ENCODE measurements at regions not wholly inside any gene's neighbourhood (a gene's known extent, or its start where the extent isn't known, plus 50 kb on each side); places are given as distances from the start of the nearest gene placed in this dataset.

- no peak for DNase-seq (ENCODE audit: low spot score)
These were observed 52.4 kb upstream of the FICD start for GRCh38 chr12:108462686-108463085.

GRCh38 chr12:108461058-108461660 lies 53.9 kb upstream of the FICD start:
- no peak for DNase-seq (ENCODE audit: low spot score)

DNA sequence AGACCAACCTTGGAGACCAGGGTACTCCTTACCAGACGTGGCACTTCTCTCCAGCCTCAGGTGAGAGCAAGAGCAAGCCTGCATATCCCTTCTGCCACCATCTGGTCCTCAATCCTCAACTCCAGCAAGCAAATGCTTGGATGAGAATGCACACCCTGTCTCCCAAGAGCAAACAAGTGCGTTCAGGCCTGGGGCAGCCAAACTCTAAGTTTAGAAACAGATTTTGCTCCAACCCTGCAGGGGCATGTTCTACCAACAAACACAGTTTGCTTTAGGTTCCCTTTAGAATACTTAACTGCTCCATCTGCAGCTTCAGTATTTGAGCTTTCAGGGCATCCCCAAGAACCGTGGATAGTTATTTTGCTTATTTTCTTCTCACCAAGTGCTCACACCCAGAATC lies 55.9 kb upstream of the FICD start:
- DNase-seq (ENCODE audit: low spot score), result no peak

DNA sequence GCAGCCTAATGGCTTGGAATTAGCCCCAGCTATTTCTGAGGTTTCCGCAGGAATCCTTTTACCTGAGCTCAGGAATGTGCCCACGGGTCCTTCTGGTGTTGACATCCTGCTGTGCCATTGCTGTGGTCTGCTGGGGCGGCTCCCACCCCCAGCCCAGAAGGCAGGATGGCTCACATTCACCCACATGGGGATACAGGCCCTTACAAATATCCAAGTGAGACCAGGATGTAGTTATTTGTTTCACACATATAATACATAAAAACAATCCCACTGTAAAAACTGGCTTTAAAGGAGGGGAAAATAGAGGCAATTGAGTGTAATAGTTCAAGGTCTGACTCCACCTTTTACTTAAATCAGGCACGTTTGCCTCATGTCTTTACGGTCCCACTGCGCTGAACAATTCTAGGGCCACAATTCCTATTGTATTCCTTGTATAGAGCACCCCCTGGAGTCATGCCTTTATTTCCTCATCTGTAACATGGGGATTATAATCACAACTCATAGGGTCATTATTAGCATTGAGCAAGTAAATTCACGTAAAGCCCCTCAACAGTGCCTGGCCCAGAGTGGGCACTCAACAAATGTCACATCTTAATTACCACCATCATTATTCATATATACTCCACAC lies 57.2 kb upstream of the FICD start:
- DNase-seq (ENCODE audit: low spot score), result no peak

DNA sequence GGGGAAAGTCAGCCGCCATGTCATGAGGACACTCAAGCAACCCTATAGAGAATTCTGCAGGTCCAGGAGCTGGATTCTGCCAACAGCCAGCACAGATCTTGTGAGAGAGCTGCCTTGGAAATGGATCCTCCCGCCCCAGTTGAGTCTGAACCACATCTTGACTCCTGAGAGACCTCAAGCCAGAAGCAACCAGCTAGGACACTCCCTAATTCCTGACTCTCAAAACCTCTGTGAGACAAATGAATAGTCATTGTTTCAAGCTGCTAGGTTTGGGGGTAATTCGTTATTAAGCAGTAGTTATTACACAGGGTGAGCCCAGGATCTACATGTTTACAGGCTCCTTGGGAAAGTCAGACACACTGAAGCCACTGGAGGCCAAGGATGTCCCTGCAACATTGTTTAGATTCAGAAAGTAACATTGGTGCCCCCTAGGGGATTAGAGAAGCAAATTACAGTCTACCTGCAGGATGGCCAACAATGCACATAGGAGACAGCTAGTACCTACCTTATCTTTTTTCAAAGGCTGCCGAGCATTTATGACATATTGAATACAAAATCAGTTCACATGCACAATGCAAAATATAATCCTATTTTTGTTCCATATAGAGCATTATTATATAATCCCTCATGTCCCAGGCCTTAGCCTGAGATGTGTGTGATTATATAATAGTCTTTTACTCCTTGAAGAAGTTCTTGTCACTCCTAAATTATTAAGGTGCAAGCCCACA lies 57.9 kb upstream of the FICD start:
- DNase-seq (ENCODE audit: low spot score), result peak; percentile 65

- no peak for DNase-seq (ENCODE audit: low spot score)
These were observed 59.4 kb upstream of the FICD start for GRCh38 chr12:108455706-108456105.

GRCh38 chr12:108454539-108455139 lies 60.4 kb upstream of the FICD start:
- DNase-seq (ENCODE audit: low spot score), result no peak

DNA sequence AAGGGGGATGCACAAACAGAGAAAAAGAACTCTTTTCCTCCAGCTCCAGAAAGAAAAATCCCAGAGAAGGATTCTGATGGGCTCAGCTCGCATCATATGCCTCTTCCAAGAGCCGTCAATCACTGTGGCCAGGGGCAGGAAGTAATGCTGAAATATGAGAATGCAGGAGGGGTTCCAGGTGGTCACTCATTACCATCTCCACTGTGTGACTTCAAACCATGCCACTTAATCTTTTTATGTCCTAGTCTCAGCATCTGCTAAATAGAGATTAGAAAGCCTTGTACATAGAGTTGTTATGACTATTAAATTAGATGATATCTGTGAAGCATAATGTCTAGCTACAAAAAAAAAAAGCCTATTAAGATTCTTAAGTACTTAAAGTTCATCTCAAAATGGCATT lies 65.6 kb upstream of the FICD start:
- DNase-seq (ENCODE audit: low spot score), result no peak

DNA sequence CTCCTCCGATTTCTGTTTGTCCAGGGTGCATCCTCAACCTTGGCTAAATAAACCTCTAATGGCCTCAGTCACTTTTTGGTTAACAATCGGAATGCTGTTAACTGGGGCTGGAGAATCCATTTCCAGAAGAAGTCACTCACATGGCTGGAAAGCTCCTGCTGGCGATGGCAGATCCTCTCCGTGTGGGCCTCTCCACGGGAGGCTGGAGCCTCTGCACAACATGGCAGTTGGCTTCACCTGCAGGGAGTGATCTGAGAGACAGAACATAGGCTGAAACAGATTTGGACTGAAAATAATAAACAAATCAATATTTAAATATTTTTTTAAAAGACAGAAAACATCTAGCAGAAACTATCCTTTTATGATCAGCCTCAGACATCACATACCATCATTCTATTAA lies 66.8 kb upstream of the FICD start:
- DNase-seq (ENCODE audit: low spot score), result no peak

GRCh38 chr12:108447168-108447832 lies 67.8 kb upstream of the FICD start:
- no peak for DNase-seq (ENCODE audit: low spot score)

- DNase-seq (ENCODE audit: low spot score), result peak; percentile 16
These were observed 68.3 kb upstream of the FICD start for GRCh38 chr12:108446766-108447165.

GRCh38 chr12:108442910-108443309 lies 72.2 kb upstream of the FICD start:
- no peak for DNase-seq (ENCODE audit: low spot score)

DNA sequence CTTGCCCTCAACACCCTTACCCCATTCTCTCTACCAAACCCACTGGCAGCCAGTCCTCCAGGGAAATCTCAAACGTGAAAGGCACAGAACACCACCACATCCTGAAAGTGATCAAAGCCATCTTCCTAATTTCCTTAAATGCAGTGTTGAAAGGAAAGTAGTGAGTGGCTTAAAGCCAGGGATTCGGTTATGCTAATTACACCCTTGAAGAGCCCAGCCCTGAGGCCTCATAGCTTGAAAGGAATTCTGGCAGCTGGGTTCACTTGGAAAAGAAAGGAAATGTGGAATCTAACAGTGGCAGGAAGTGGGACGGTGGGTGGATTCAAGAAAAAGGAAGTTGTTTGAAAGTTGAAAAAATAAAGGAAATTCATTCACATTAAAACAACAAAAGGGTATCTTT lies 73.0 kb upstream of the FICD start:
- DNase-seq (ENCODE audit: low spot score), result peak; percentile 54

DNA sequence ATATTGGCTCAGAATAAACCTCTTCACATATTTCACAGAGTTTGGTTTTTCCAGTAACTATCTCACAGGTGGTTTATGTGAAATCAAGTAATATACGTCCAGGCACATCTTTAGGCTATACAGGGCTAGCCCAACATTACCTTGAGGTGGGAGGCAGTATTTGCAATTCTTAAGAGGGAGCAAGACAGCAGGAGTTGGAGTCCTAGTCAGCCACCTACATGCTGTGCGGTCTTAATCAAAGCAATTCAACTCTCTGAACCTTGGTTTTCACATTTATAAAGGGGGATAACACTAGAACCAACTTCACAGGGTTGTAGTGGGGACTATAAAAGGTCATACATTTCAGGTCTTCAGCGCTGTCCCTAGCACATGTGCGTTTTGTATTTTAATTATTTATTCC lies 73.5 kb upstream of the FICD start:
- DNase-seq (ENCODE audit: low spot score), result no peak

GRCh38 chr12:108440736-108441135 lies 74.3 kb upstream of the FICD start:
- no peak for DNase-seq (ENCODE audit: low spot score)

GRCh38 chr12:108438667-108439066 lies 76.4 kb upstream of the FICD start:
- DNase-seq (ENCODE audit: low spot score), result no peak

DNA sequence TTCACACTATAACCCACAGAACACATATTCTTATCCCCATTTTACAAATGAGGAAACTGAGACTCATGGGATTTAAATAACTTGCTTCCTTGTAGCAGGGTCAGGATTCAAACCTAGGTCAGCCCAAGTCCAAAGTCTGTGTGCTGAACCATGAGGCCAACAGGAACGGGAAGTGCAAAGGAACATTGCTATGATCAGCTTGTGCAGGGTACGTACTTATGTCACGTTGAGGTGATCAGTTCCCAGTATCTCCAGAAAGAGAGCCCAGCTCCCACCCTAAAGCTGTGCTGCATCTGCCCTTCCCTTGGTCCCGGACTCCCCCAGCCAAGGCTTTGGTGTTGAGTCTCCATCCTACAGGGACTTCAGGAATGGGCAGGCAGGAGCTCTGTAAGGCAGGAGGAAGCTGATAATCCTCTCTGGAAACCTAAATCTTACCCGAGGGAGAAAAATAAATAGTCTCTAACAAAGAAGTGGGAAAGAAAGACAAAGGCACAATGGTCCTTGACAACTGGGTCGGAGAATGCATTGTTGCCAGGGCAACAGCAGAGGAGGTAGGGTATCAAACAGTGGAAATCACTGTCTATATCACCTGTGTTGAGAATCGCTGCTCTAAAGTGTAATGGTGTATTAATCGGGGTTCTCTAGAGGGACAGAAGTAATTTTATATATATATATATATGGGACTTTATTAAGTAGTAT lies 82.5 kb upstream of the FICD start:
- no peak for DNase-seq (ENCODE audit: low spot score)

- no peak for DNase-seq (ENCODE audit: low spot score)
These were observed 84.2 kb upstream of the FICD start for GRCh38 chr12:108430926-108431325.

DNA sequence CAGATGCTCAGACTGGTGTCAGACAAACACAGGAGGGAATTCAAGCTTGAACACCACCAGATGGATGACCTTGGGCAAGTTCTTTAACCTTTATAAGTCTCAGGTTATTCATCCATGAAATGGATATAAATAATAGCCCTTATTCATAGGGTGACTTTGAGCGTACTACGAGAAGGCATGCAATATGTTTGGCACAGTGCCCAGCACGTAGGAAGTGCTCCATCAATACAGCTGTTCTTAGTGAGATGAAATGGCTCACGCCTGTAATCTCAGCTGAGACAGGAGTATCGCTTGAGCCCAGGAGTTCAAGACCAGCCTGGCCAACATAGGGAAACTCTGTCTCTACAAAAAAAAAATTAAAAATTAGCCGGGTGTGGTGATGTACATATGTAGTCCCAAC lies 84.8 kb upstream of the FICD start:
- DNase-seq (ENCODE audit: low spot score), result peak; percentile 28

- DNase-seq (ENCODE audit: low spot score), result no peak
These were observed 86.2 kb upstream of the CMKLR1 start for GRCh38 chr12:108425238-108425795.

DNA sequence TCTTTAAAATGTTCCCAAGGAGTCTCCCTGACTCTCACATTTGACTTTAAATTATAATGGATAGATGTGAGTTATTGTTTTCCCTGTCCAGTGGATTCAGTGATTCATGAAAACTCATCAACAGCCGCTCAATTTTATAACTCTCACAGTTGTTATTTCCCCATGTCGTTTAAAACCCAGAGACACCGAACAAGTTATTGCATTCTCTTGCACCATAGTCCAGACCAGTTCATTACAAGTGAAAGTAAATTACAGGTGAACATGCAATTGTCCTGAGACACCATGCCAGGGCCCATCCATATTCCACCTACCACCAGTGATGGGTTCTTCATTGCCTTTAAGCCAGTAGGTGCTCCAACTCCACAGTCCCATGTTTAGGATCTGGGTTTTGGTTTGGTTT lies 85.7 kb upstream of the CMKLR1 start:
- DNase-seq (ENCODE audit: low spot score), result no peak

GRCh38 chr12:108424026-108424425 lies 84.9 kb upstream of the CMKLR1 start:
- DNase-seq (ENCODE audit: low spot score), result no peak
